NCI-H446 treated with DMSO at 0.1 percent for 48 hours (cell line): ENCODE measurements at regions not wholly inside any gene's neighbourhood (a gene's known extent, or its start where the extent isn't known, plus 50 kb on each side); places are given as distances from the start of the nearest gene placed in this dataset.
"Not testable (repeated sequence)": the region's sequence is repeated elsewhere in the genome, so short reads cannot be mapped to it uniquely, and the experiment has no call there.

Experiments used
- DNase-seq: peaks from one replicate; lab custom pipeline; 2025; lab: John Stamatoyannopoulos, UW

DNA sequence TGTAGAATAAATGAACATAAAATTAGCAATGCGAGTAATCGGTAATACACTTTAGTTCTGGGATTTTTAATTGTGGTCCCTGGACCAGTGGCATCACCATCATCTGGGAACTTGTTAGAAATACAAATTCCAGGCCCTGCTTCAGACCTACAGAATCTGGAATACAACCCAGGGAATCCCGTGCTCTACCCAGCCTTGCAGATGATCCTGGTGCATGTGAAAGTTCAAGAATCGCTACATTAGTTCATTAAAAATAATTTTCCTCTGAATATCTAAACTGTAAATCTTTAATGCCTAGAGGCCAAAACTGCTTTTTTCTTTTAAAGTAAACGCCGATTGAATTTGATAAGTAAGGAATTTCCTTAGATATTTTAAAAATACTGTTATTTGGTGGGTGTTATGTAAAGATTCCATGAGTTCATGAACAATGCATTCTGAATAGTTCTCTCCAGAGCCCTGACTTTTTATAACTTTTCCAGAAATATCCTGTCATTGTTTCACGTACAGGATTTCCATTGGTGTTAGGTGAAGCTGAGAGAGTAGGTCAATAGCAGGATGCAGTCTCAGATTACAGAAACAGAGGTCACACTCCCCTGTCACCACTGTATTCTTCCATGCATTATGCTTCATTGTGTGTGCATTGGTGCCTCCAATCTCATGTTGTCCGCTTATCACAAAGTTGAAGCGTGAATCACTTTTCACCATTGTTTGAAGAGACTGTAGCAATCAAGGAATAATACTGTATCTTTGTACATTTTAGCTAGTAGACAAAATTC is 596.5 kb upstream of the KLF12 start:
- no peak for DNase-seq

DNA sequence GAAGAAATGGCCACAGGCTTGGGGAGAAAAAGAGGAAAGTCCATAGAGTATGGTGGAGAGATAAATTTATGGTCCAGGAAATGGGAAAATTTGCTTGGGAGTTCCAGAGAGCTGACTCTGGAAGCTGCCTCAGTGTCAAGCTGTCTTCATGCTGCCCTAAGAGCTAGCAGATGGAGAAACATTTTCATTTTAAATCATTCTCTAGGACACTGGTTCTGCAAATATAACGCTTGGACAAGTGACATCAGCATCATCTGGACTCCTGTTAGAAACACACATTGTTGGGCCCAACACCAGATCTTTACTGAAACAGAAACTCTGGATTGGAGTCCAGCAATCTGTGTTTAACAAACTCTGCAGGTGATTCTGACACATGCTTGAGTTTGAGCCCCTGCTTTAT is 592.0 kb upstream of the KLF12 start:
- DNase-seq = no peak

DNA sequence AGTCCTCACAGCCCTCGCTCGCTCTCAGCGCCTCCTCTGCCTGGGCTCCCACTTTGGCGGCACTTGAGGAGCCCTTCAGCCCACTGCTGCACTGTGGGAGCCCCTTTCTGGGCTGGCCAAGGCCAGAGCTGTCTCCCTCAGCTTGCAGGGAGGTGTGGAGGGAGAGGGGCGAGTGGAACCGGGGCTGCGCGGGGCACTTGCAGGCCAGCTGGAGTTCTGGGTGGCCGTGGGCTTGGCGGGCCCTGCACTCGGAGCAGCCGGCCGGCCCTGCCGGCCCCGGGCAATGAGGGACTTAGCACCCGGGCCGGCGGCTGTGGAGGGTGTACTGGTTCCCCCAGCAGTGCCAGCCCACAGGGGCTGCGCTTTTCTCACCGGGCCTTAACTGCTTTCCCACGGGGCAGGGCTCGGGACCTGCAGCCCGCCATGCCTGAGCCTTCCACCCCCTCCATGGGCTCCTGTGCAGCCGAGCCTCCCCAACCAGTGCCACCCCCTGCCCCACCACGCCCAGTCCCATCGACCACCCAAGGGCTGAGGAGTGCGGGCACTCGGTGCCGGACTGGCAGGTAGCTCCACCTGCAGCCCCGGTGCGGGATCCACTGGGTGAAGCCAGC is 584.1 kb upstream of the KLF12 start:
- not testable (repeated sequence) for DNase-seq

- no peak for DNase-seq
Measured at GRCh38 chr13:74715718-74716117, 581.5 kb upstream of the KLF12 start.

GRCh38 chr13:74710006-74710405 is 575.8 kb upstream of the KLF12 start:
- DNase-seq = no peak

GRCh38 chr13:74709226-74709625 is 575.0 kb upstream of the KLF12 start:
- no peak for DNase-seq

DNA sequence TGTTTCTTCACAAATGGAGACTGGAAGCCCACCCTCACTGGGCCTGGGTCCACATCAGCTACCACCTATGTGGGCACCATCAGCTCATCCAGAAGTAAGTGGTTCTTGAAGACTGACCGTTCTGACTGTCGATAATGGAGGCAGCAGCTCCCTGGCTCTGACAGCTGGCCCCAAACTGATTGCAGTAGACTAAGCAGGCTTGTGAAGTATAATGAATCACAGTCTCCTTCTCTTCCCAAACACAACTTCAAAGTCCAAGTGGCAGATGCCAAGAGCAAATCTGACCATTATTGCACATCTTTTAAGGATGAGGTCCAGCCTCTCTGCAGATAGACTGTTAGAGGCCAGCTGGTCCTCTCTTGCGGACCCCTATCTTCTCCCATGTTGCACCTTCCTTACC is 574.4 kb upstream of the KLF12 start:
- DNase-seq = no peak

GRCh38 chr13:74707291-74707690 is 573.1 kb upstream of the KLF12 start:
- DNase-seq = no peak

- no peak for DNase-seq
Measured at GRCh38 chr13:74706801-74707200, 572.6 kb upstream of the KLF12 start.

DNA sequence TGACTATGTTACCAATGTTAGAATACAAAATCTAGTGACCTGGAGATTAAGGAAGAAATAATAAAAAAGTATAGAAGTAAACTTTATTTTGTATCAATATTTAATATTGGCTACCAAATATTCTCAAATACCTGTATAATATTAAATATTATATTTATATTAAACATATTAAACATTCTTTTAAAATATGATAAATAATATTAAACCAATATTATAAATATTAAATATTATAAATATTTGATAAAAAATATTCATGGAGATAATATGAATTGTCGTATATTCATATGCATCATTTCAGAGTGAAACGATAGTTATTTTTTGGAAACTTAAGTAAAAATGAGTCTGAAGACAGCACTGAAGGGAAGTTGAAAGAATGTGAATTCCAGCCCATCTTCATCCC is 571.2 kb upstream of the KLF12 start:
- no peak for DNase-seq

DNA sequence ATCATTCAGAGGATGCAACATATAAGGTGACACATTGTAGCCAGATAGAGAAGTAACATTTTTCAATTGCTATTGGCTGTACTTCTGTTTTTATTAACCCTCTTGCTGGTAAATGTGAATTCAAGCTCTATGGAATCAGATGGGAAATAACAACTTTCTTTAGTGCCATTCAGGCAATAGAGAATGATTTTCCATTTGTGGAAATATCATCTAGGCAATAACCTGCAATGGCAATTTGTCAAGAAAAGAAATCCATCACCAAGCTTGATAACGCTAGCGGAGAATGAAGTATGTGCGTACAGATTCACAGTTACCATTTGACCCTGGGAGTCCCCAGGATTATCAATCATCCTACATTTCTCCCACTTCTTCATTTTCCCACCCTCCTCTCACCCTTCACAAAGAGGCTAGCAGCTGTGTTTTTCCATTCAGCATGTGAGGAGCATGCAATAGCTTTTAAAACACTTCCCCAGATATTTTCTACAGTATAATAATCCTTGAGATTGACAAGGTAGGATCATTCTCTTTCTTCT is 569.7 kb upstream of the KLF12 start:
- DNase-seq = no peak

- DNase-seq = no peak
Measured at GRCh38 chr13:74696148-74696922, 562.1 kb upstream of the KLF12 start.

DNA sequence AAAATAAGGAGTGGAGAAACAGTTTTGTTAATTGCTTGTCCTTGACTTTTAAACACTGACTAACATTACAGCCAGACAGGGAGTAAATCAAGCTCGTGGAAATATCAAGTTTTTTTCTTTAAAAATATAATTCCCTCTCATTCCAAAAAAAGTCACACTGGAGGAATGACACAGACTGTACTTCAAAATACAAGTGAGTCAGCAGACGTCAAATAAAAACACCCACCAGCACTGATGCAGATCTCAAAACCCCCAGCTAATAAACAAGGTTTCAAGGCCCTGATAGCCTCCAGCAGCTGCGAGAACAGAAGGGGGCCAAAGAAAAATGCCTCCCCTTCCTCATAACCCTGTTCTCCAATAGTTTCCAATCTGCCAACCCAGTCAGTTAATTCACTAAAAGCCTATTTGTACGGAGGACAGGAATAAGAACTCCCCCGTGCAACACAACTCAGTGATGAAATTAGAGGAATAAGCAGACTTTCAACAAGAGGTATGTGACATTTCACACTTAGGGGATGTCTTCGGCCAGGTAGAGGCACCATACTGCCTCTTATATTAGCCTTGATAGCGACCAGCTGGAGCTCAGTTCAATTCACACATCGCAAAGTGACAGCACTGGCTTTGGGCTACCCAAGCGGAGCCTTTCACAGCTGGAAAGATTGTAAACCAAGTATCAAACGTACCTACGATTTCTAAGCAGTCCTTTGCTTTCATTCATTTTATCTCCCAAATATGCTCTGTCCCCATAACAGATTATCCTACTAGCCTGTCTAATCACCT is 561.0 kb upstream of the KLF12 start:
- DNase-seq = no peak

DNA sequence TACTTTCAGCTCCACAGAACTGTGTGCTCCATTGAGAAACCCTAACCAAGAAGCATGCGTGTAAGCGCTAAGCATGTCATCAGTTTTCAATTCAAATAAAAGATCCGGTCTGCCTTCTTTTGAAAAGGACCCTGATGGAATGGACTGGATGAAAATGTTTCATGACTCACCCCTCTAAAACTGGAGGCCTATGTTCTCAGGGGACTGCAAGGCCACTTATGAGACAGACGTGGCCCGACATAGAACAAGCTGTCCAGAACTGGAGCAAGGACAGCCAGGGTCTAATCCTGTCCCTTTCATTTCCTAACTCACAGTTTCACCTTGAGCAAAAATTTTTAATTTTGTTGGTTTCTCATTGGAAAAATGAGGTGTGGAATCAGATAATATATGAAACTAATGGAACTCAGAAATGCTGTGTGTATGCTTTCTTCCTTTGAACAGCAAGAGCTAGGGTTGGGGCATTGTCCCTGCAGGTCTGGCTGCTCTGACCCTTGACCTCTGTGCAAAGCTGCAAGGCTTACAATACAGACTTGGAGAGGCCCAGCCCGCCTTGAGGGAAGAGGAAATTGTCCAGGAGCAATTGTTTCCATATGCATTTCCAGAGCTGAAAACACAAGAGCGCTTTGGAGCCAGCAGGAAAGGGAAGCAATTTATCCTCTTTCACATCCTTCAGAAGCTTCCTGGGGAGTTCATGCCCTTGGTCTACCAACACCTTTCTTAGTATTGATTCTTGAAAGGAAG is 553.4 kb upstream of the KLF12 start:
- DNase-seq = no peak

GRCh38 chr13:74683411-74683810 is 549.2 kb upstream of the KLF12 start:
- no peak for DNase-seq

DNA sequence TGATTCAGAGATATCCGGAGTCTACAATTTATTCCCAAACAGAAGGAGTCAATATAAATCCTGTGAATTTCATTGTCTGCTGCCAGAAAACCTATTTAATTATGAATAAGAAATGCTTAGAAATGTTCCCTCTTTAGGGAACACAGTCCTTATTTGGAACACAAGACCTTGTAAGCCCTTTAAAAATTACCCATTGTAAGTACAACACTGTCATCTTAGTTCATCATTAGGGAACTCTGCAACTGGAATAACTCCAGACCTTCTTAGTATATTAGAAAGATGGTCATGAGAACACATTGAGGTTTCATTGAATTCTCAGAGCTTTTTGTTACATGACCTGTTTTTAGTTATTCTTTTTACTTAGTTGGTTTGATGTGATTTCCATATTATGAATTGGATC is 548.5 kb upstream of the KLF12 start:
- DNase-seq = peak; percentile 33

- peak; percentile 42 for DNase-seq
Measured at GRCh38 chr13:74681891-74682290, 547.7 kb upstream of the KLF12 start.

DNA sequence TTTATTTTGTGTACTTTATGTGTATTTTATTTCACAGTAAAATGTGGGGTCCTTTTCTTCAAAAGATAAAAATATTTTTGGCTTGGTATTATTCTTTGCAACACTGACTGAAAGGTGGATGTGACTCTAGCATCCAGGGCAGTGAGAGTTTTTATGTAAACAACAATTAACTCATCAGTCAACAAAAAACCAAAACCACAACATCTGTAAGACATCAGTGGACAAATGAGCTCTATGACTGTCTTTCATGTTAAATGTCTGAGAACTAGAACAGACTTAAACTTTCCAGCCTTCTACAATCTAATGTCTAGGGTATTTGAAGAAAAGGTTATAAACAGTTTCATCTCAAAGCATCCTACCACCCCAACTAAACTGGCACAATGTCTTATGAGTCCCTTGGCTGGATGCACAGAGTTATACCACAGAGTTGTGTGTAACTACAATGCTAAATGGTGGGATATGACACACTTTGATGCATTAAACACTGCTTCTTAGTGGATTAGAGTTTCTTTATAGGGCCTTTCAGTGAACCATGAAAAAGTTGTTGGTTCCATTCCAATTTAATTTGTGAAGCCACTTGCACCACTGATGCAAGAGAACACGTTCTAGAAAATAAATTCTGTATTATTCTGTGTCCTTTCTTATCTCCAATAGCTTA is 544.2 kb upstream of the KLF12 start:
- DNase-seq = no peak

DNA sequence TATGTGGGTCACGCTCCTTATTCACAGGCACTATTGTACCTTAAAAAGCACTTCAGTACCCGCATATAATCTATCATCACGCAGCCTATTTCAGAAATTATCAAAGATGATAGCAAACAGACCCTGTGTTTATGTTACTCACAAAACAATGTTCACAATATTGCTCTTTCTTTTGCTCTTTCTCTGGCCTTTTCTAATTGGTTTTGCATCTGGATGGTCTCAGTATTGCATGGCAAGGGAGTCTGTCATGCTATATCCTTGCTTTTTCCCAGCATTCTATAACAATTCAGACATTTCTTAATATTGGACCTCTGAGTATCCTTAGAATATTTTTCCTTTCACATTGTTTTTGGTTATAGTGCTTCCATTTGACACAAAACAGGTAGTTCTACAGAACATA is 541.8 kb upstream of the KLF12 start:
- no peak for DNase-seq

DNA sequence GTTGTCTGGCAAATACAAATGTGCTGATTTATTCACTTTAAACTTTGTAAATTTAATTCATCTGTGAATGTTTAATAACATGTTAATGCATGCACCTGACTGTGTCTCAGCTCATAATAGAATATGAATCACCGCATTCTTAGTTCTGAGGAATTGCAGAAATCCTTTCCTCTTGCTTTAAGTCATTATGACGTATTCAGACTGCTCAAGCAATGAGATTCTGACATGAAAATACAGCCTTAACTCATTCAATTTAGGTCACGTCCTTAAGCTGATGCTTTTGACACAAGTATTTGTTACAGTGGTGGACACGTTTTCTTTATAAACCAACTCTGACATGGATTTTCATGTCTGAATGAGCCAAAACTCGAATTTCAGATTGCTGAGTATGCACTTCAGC is 541.0 kb upstream of the KLF12 start:
- no peak for DNase-seq

GRCh38 chr13:74674720-74675119 is 540.5 kb upstream of the KLF12 start:
- DNase-seq = no peak
